RKO (cell line): ENCODE measurements at regions not wholly inside any gene's neighbourhood (a gene's known extent, or its start where the extent isn't known, plus 50 kb on each side); places are given as distances from the start of the nearest gene placed in this dataset.
"Not testable (repeated sequence)": the region's sequence is repeated elsewhere in the genome, so short reads cannot be mapped to it uniquely, and the experiment has no call there.

Experiments used
- DNase-seq: peaks from one replicate; pipeline ENCODE4 v3.0.0-alpha.2; 2016; ENCODE audit warnings: low spot score

- DNase-seq = no peak
These were observed 267.2 kb downstream of the SH3BP4 start for GRCh38 chr2:235219048-235219447.

DNA sequence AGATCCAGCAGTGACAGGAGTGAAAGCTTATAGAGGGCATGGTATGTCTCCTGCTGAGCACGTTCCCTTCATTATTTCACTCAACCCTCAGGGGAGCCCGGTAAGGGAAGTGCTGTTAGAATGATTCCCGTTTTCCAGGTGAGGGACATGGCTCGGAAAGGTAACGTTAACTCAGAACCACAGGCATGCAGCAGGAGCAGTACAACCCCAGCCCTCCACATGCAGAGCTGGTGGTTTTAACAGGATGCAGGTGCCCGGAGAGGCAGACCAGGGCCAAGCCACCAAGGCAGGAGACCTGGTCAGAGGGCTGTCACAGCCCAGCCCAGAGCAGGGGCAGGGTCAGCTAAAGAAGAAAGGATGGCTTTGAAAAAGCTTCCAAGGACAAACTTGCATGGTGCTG lies 268.5 kb downstream of the SH3BP4 start:
- no peak for DNase-seq

DNA sequence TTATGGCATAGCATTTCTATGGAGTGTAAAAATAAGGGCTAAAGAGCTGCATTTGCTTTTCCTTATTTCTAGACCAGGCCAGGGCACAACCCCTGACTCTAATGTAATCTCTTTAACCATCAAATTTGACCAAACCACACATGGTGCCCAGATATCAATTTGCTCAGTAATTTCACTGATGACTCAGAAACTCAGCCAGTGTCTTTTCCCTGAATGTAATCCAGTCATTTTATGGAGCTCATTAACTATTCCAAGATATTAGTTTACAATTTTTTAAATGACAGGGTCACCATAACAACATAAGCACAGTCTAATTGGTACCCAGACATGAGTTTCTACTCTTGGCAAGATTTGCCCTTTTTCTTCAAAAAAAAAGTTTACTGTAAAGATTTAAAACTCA lies 270.8 kb upstream of the AGAP1 start:
- DNase-seq = no peak

DNA sequence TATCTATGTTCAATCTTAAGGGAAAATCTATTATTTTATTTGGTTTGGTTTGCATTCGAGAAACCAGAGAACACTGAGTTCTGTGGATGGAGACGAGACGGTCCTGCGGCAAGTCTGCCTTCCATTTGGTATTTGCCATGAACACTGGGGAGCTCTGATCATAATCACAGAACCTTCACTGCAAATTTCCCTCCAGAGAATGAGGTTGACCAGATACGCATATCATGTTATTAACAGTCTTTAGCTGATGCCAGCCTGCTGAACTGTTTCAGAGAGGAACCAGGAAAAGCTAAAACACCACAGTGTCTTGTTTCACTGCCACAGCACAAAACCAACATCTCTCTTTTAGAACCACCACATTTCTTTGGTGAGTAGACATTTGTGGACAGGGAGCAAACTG lies 269.4 kb upstream of the AGAP1 start:
- no peak for DNase-seq

DNA sequence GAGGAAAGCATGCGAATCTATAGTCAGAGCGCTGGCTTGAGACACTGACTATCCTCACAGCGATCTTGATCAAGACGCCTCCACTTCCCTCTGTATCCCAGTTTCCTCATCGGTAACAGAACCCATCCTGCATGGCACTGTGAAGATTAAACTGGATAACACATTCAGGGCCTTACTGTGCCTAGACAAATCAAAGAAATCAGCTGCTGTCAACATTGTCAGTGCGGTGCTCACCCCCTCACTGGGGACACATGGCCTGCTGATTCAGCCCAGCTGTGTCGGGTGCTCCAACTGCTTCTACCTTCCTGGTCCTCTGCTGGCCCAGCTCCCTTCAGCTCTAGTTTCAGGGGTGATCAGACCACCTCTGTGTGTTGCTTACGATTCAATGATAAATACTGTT lies 268.6 kb upstream of the AGAP1 start:
- no peak for DNase-seq

GRCh38 chr2:235227590-235227989 lies 266.3 kb upstream of the AGAP1 start:
- DNase-seq = no peak

GRCh38 chr2:235228422-235228821 lies 265.4 kb upstream of the AGAP1 start:
- not testable (repeated sequence) for DNase-seq

DNA sequence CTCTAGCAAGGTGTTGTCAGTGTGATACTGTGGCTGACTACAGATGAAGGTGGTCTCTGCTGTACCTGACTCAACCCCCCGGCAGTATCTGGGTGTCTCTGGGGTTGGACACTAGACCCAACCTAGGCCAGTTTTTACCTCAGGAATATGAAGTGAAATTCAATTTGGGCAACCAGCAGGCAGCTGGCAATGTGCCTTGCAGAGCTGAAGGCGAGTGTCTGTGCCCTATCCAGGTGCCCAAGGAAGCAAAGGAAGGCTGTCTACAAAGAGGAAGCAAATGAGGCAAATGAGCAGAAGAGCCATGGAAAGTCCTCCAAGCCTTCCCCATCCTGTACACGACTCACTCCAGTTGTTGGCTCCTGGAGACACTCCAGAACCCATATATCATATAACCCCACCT lies 264.6 kb upstream of the AGAP1 start:
- no peak for DNase-seq

DNA sequence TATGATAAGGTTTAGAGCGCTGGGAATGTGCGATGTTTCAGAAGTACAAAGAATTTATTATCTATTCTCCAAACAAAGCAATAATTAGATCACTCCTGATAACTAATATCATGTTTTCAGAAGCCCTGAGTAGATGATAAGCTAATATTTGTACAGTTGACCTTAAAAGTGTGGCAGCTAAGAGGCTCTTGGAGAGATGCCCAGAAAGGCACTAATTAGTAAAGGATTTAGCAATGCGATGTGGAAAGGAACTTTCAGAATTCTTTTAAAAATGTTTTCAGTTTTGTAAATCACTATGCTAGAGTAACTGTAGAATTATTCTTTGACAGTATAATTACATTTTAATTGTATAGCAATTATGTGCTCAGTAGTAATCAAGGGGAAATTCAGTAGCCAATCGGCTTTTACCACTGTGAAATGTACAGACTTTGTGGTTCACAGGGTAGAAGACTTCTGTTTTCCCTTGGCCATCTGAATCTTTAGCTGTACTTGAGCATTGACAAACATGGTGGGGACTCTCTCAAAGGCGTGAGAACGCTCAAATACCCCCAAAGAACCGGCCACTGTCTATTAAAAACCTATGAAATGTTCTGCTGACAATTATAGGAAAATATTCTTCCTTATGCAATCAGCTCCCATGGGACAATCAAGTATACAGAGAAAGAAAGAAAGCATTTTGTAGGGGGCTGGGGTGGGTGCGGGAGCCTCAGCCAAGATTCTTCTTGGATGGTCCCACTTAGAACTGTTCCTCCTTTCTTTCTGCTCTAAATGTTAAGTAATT lies 262.8 kb upstream of the AGAP1 start:
- no peak for DNase-seq

GRCh38 chr2:235232449-235233433 lies 261.1 kb upstream of the AGAP1 start:
- DNase-seq = no peak

- no peak for DNase-seq
These were observed 259.1 kb upstream of the AGAP1 start for GRCh38 chr2:235234736-235235135.

GRCh38 chr2:235235977-235236767 lies 257.7 kb upstream of the AGAP1 start:
- no peak for DNase-seq

DNA sequence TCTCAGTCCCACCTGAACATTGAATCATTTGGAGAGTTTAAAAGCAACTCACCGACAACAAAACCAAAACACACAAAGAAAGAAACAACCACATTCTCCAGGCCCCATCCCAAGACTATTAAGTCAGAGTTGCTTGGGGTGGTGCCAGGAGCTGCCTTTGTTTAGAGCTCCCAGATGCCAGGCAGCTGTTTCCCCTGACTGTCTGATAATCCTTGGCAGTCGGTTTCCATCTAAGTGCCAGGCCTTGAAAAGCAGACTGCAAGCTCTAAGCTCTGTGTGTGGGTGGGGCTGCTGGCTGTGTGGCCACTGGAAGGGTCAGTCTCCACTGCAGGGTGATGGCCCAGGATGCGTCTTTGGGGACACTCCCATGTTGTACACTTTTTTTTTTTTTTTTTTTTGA lies 255.3 kb upstream of the AGAP1 start:
- no peak for DNase-seq

GRCh38 chr2:235240574-235240973 lies 253.3 kb upstream of the AGAP1 start:
- no peak for DNase-seq

- no peak for DNase-seq
These were observed 249.3 kb upstream of the AGAP1 start for GRCh38 chr2:235244255-235245220.

- DNase-seq = no peak
These were observed 246.8 kb upstream of the AGAP1 start for GRCh38 chr2:235247001-235247400.

- no peak for DNase-seq
These were observed 238.2 kb upstream of the AGAP1 start for GRCh38 chr2:235255693-235256092.

DNA sequence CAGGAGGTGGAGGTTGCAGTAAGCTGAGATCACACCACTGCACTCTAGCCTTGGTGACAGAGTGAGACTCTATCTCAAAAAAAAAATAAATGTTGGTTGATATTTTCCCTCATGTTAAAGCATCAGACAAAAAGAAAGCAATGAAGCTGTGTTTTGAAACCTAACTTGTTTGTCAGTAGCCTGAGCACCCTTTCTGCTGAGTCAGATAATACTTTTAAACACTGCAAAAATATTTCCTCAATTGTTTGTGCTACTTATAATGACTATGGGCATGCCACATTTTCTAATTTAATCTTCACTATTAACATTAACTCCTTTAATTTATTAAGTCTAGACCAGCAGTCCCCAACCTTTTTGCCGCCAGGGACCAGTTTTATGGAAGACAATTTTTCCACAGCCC lies 236.3 kb upstream of the AGAP1 start:
- DNase-seq = no peak

GRCh38 chr2:235262750-235263149 lies 231.1 kb upstream of the AGAP1 start:
- no peak for DNase-seq

- peak; percentile 91 for DNase-seq
These were observed 230.4 kb upstream of the AGAP1 start for GRCh38 chr2:235263205-235264120.
